ENCODE measurements at regions not wholly inside any gene's neighbourhood (a gene's known extent, or its start where the extent isn't known, plus 50 kb on each side); places are given as distances from the start of the nearest gene placed in this dataset.

DNA sequence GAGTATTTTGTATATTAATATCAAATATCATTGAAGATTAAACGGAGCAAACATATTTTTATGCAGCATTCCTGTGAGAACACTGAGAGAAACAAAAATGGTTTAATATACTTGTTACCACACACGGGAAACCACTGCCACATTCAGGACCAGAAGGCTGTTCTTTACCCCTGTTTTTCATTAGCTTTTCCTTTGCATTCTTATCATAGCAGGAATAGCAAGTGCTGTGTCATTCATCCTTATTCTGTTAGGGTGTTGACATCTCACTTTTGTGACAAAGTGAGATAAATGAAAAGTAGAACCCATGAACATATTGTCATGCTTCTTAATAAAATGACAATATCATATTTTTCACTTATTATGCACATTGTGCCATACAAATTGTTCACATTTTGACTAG is 212.4 kb upstream of the NDST4 start:
- TF ChIP-seq, protein P1, sequence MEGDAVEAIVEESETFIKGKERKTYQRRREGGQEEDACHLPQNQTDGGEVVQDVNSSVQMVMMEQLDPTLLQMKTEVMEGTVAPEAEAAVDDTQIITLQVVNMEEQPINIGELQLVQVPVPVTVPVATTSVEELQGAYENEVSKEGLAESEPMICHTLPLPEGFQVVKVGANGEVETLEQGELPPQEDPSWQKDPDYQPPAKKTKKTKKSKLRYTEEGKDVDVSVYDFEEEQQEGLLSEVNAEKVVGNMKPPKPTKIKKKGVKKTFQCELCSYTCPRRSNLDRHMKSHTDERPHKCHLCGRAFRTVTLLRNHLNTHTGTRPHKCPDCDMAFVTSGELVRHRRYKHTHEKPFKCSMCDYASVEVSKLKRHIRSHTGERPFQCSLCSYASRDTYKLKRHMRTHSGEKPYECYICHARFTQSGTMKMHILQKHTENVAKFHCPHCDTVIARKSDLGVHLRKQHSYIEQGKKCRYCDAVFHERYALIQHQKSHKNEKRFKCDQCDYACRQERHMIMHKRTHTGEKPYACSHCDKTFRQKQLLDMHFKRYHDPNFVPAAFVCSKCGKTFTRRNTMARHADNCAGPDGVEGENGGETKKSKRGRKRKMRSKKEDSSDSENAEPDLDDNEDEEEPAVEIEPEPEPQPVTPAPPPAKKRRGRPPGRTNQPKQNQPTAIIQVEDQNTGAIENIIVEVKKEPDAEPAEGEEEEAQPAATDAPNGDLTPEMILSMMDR (conservative IDR thresholded peaks at IDR 0.05), result no peak
- TF ChIP-seq ZFX (IDR thresholded peaks at IDR 0.05), result no peak

Measured in C4-2B (cell line).